ENCODE measurements at regions not wholly inside any gene's neighbourhood (a gene's known extent, or its start where the extent isn't known, plus 50 kb on each side); places are given as distances from the start of the nearest gene placed in this dataset.
"Not testable (repeated sequence)": the region's sequence is repeated elsewhere in the genome, so short reads cannot be mapped to it uniquely, and the experiment has no call there.

DNA sequence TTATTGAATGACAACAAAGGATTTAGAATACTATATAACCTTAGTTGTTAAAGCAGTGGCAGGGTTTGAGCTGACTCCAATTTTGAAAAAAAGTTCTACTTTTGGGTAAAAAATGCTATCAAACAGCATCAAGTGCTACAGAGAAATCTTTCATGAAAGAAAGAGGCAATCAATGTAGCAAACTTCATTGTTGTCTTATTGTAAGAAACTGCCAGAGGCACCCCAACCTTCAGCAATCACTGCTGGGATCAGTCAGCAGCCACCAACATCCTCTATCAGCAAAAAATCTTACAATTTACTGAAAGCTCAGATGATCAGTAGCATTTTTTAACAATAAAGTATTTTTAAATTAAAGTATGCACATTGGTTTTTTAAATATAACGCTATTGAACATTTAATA is 4754.7 kb upstream of the OR11H1 start:
- H3K79me1 ChIP-seq (ENCODE audit: low read depth, low read length); H3K14ac ChIP-seq (ENCODE audit: low read length); H3K4me2 ChIP-seq (ENCODE audit: insufficient read depth, low read length, poor library complexity, severe bottlenecking); H2BK12ac ChIP-seq (ENCODE audit: low read length); H3K23ac ChIP-seq (ENCODE audit: low read depth, low read length, poor library complexity); H3K36me3 ChIP-seq (replicated peaks in 1 of 2; ENCODE audit: control insufficient read depth in 2 of 2, insufficient read depth in 2 of 2, low read length in 2 of 2); H2BK120ac ChIP-seq (ENCODE audit: low read depth, low read length); H3K27me3 ChIP-seq (ENCODE audit: control insufficient read depth in 3 of 3, insufficient read depth in 3 of 3, low read depth in 1 of 3, low read length in 3 of 3); H3K4me3 ChIP-seq (ENCODE audit: low read length in 2 of 2); H3K27ac ChIP-seq (replicated peaks; ENCODE audit: low read length); H3K9me3 ChIP-seq (replicated peaks in 1 of 2; ENCODE audit: control insufficient read depth in 2 of 2, insufficient read depth in 1 of 2, low read depth in 1 of 2, low read length in 2 of 2); H2AFZ ChIP-seq (ENCODE audit: low read length); H2BK15ac ChIP-seq (ENCODE audit: low read length); H2AK5ac ChIP-seq (ENCODE audit: low read depth, low read length); H3K9ac ChIP-seq (ENCODE audit: low read depth, low read length, poor library complexity); H4K8ac ChIP-seq (ENCODE audit: low read depth, low read length); DNase-seq (ENCODE audit: low spot score); H3K4ac ChIP-seq (ENCODE audit: low read length); H4K91ac ChIP-seq (ENCODE audit: low read depth, low read length, poor library complexity); H3K18ac ChIP-seq (ENCODE audit: low read length); H2BK5ac ChIP-seq (ENCODE audit: low read length); H3K4me1 ChIP-seq (ENCODE audit: control insufficient read depth in 2 of 2, insufficient read depth in 1 of 2, low read depth in 1 of 2, low read length in 2 of 2): not testable (repeated sequence)
- WGBS, 2 donors (ENCODE audit: extremely low coverage in 2 of 2, insufficient read length in 2 of 2, insufficient replicate concordance in 1 of 2), result no CpG with 5 or more reads among the region's 1 CpG

DNA sequence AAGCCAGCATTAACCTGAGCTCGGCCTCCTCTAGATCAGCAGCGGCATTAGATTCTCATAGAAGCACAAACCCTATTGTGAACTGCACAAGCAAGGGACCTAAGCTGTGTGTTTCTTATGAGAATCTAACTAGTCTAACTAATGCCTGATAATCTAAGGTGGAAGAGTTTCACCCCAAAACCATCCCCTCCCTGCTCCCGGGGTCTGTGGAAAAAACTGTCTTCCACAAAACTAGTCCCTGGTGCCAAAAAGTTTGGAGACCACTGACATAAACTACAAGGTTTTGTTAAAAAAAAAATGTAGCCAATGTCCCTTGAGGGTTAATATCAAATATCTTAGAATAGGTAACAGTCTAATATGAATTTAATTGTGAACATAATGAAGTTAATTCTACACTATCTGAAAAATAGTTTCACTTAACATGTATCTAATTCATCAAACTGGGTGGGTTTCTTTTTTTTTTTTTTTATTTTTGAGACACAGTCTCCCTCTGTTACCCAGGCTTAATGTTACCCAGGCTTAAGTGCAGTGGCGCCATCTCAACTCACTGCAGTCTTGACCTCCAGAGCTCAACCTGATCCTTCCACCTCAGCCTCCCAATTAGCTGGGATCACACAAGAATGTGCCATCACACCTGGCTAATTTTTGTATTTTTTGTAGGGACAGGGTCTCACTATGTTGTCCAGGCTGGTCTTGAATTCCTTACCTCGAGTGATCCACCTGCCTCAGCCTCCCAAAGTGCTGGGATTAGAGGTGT is 4752.2 kb upstream of the OR11H1 start:
- peaks cover 0 to 16% of the 10 kb centered on the region in 2 donors for H3K9me3 ChIP-seq (replicated peaks in 1 of 2; ENCODE audit: control insufficient read depth in 2 of 2, insufficient read depth in 1 of 2, low read depth in 1 of 2, low read length in 2 of 2)
- H4K91ac ChIP-seq (ENCODE audit: low read depth, low read length, poor library complexity), result not testable (repeated sequence)

DNA sequence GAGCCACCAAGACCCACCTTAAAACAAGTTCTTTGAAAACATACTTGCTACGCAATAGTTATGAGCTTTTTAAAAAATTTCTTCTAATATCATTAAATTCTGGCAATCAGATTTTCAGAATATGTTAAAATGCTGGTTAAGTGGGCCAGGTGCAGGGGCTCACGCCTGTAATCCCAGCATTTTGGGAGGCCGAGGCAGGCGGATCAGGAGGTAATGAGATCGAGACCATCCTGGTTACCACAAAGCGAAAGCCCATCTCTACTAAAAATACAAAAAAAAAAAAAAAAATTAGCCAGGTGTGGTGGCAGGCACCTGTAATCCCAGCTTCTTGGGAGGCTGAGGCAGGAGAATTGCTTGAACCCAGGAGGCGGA is 4751.6 kb upstream of the OR11H1 start:
- not testable (repeated sequence) for H3K4me3 ChIP-seq (ENCODE audit: low read length in 2 of 2); H3K36me3 ChIP-seq (replicated peaks in 1 of 2; ENCODE audit: control insufficient read depth in 2 of 2, insufficient read depth in 2 of 2, low read length in 2 of 2); H3K14ac ChIP-seq (ENCODE audit: low read length); DNase-seq (ENCODE audit: low spot score); H3K23ac ChIP-seq (ENCODE audit: low read depth, low read length, poor library complexity); H3K18ac ChIP-seq (ENCODE audit: low read length); H2AFZ ChIP-seq (ENCODE audit: low read length); H4K91ac ChIP-seq (ENCODE audit: low read depth, low read length, poor library complexity); H3K9ac ChIP-seq (ENCODE audit: low read depth, low read length, poor library complexity); H3K79me1 ChIP-seq (ENCODE audit: low read depth, low read length); H3K27ac ChIP-seq (replicated peaks; ENCODE audit: low read length); H3K4me2 ChIP-seq (ENCODE audit: insufficient read depth, low read length, poor library complexity, severe bottlenecking); H3K4ac ChIP-seq (ENCODE audit: low read length); H2BK5ac ChIP-seq (ENCODE audit: low read length); H2BK15ac ChIP-seq (ENCODE audit: low read length); H2AK5ac ChIP-seq (ENCODE audit: low read depth, low read length); H4K8ac ChIP-seq (ENCODE audit: low read depth, low read length); H2BK120ac ChIP-seq (ENCODE audit: low read depth, low read length); H3K27me3 ChIP-seq (ENCODE audit: control insufficient read depth in 3 of 3, insufficient read depth in 3 of 3, low read depth in 1 of 3, low read length in 3 of 3); H3K4me1 ChIP-seq (ENCODE audit: control insufficient read depth in 2 of 2, insufficient read depth in 1 of 2, low read depth in 1 of 2, low read length in 2 of 2); H2BK12ac ChIP-seq (ENCODE audit: low read length)
- no CpG with 5 or more reads among the region's 7 CpGs for WGBS, 2 donors (ENCODE audit: extremely low coverage in 2 of 2, insufficient read length in 2 of 2, insufficient replicate concordance in 1 of 2)
- peaks cover 0 to 16% of the 10 kb centered on the region in 2 donors for H3K9me3 ChIP-seq (replicated peaks in 1 of 2; ENCODE audit: control insufficient read depth in 2 of 2, insufficient read depth in 1 of 2, low read depth in 1 of 2, low read length in 2 of 2)

More for the DNA sequence above, 4752.2 kb upstream of the OR11H1 start:
- H2AK5ac ChIP-seq (ENCODE audit: low read depth, low read length); H2BK120ac ChIP-seq (ENCODE audit: low read depth, low read length); H3K79me1 ChIP-seq (ENCODE audit: low read depth, low read length); H3K4me1 ChIP-seq (ENCODE audit: control insufficient read depth in 2 of 2, insufficient read depth in 1 of 2, low read depth in 1 of 2, low read length in 2 of 2); H3K4me2 ChIP-seq (ENCODE audit: insufficient read depth, low read length, poor library complexity, severe bottlenecking); H3K27ac ChIP-seq (replicated peaks; ENCODE audit: low read length); H4K8ac ChIP-seq (ENCODE audit: low read depth, low read length); H3K23ac ChIP-seq (ENCODE audit: low read depth, low read length, poor library complexity); H3K4ac ChIP-seq (ENCODE audit: low read length); H2AFZ ChIP-seq (ENCODE audit: low read length); H3K9ac ChIP-seq (ENCODE audit: low read depth, low read length, poor library complexity); H2BK15ac ChIP-seq (ENCODE audit: low read length); H2BK5ac ChIP-seq (ENCODE audit: low read length); H3K27me3 ChIP-seq (ENCODE audit: control insufficient read depth in 3 of 3, insufficient read depth in 3 of 3, low read depth in 1 of 3, low read length in 3 of 3); H3K36me3 ChIP-seq (replicated peaks in 1 of 2; ENCODE audit: control insufficient read depth in 2 of 2, insufficient read depth in 2 of 2, low read length in 2 of 2); H3K14ac ChIP-seq (ENCODE audit: low read length); H2BK12ac ChIP-seq (ENCODE audit: low read length); H3K4me3 ChIP-seq (ENCODE audit: low read length in 2 of 2); H3K18ac ChIP-seq (ENCODE audit: low read length); DNase-seq (ENCODE audit: low spot score): not testable (repeated sequence)
- no CpG with 5 or more reads among the region's 5 CpGs for whole genome bisulfite sequencing, 2 donors (ENCODE audit: extremely low coverage in 2 of 2, insufficient read length in 2 of 2, insufficient replicate concordance in 1 of 2)

DNA sequence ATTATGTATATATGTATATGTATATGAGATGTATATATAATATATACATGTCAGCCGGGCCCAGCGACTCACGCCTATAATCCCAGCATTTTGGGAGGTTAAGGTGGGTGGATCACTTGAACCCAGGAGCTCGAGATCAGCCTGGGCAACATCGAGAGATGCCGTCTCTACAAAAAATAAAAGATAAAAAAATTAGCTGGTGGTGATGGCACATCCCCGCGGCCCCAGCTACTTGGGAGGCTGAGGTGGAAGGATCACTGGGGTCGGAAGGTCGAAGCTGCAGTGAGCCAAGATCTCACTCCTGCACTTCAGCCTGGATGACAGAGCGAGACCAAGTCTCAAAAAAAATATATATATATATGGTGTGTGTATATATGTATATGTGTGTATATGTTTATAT is 4750.3 kb upstream of the OR11H1 start:
- not testable (repeated sequence) for H2BK12ac ChIP-seq (ENCODE audit: low read length)
- H3K9me3 ChIP-seq (replicated peaks in 1 of 2; ENCODE audit: control insufficient read depth in 2 of 2, insufficient read depth in 1 of 2, low read depth in 1 of 2, low read length in 2 of 2), result peaks cover 0 to 16% of the 10 kb centered on the region in 2 donors

More for the DNA sequence above, 4750.3 kb upstream of the OR11H1 start:
- not testable (repeated sequence) for H3K4me2 ChIP-seq (ENCODE audit: insufficient read depth, low read length, poor library complexity, severe bottlenecking); H3K23ac ChIP-seq (ENCODE audit: low read depth, low read length, poor library complexity); DNase-seq (ENCODE audit: low spot score); H3K4ac ChIP-seq (ENCODE audit: low read length); H3K9ac ChIP-seq (ENCODE audit: low read depth, low read length, poor library complexity); H2BK120ac ChIP-seq (ENCODE audit: low read depth, low read length); H2AK5ac ChIP-seq (ENCODE audit: low read depth, low read length); H3K27me3 ChIP-seq (ENCODE audit: control insufficient read depth in 3 of 3, insufficient read depth in 3 of 3, low read depth in 1 of 3, low read length in 3 of 3); H3K36me3 ChIP-seq (replicated peaks in 1 of 2; ENCODE audit: control insufficient read depth in 2 of 2, insufficient read depth in 2 of 2, low read length in 2 of 2); H3K27ac ChIP-seq (replicated peaks; ENCODE audit: low read length); H3K4me3 ChIP-seq (ENCODE audit: low read length in 2 of 2); H4K91ac ChIP-seq (ENCODE audit: low read depth, low read length, poor library complexity); H4K8ac ChIP-seq (ENCODE audit: low read depth, low read length); H3K79me1 ChIP-seq (ENCODE audit: low read depth, low read length); H3K14ac ChIP-seq (ENCODE audit: low read length); H2BK5ac ChIP-seq (ENCODE audit: low read length); H3K4me1 ChIP-seq (ENCODE audit: control insufficient read depth in 2 of 2, insufficient read depth in 1 of 2, low read depth in 1 of 2, low read length in 2 of 2); H2AFZ ChIP-seq (ENCODE audit: low read length); H3K18ac ChIP-seq (ENCODE audit: low read length); H2BK15ac ChIP-seq (ENCODE audit: low read length)
- WGBS, 2 donors (ENCODE audit: extremely low coverage in 2 of 2, insufficient read length in 2 of 2, insufficient replicate concordance in 1 of 2), result no CpG with 5 or more reads among the region's 11 CpGs

Measured in neuronal stem cell (in vitro differentiated cells).